ENCODE measurements at regions not wholly inside any gene's neighbourhood (a gene's known extent, or its start where the extent isn't known, plus 50 kb on each side); places are given as distances from the start of the nearest gene placed in this dataset.

DNA sequence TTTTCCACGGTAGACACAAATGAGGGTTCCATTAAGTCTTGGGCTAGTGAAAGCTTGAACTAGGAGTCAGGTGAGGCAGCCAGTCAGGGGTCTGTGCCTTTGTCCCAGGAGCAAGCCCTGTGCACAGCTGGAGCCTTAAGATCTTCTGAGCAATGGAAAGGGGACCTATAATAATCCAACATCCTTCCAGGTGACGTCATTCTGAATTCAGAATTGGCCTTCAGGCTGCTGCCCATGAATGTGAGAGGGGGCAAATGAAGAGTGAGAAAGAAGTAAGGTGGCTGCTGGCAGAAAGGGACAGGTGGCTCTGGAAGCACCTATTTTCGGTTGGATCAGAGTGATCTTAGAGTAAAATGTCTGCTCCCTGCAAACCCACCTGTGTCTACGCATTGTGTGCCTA, 488.1 kb upstream of the CDH5 start:
- no peaks in the 10 kb centered on the region for H3K9me3 ChIP-seq
- H3K27ac ChIP-seq (ENCODE audit: low read length): no peak overlapping the region
- peaks cover 2 to 3% of the 10 kb centered on the region in 2 donors for H3K27me3 Mint-ChIP-seq
- WGBS (ENCODE audit: insufficient coverage): no CpG with 5 or more reads among the region's 4 CpGs
- H3K4me1 Mint-ChIP-seq: no peaks in the 10 kb centered on the region
- ATAC-seq (replicated peaks in 1 of 4) (no peak), DNase-seq (no peak)
- ChIA-PET CTCF (no interaction called here), POLR2A (no interaction called here)
- H3K27ac Mint-ChIP-seq: no peak overlapping the region
- no peaks in the 10 kb centered on the region for H3K36me3 Mint-ChIP-seq
- H3K27me3 ChIP-seq (replicated peaks in 1 of 2; ENCODE audit: control insufficient read depth in 2 of 2, extremely low read depth in 1 of 2, insufficient read depth in 2 of 2, low read length in 1 of 2): no peaks in the 10 kb centered on the region
- no peaks in the 10 kb centered on the region for H3K4me1 ChIP-seq (ENCODE audit: control insufficient read depth in 1 of 2, extremely low read depth in 1 of 2, insufficient read depth in 2 of 2, low read length in 2 of 2)
- H3K9me3 Mint-ChIP-seq: peaks cover 0 to 6% (median 0%) of the 10 kb centered on the region in 3 donors
- H3K4me3 Mint-ChIP-seq: no peak overlapping the region
- H3K36me3 ChIP-seq (ENCODE audit: control insufficient read depth in 2 of 2, extremely low read depth in 1 of 2, insufficient read depth in 1 of 2, low read length in 1 of 2): no peaks in the 10 kb centered on the region
- no peak overlapping the region for H3K4me3 ChIP-seq (ENCODE audit: control insufficient read depth in 1 of 2, extremely low read depth in 1 of 2, low read length in 1 of 2)

GRCh38 chr16:65876624-65877023, 489.9 kb upstream of the CDH5 start:
- Histone ChIP-seq H3K4me3 (ENCODE audit: control insufficient read depth in 1 of 2, extremely low read depth in 1 of 2, low read length in 1 of 2) (no peak overlapping the region), H3K4me1 (ENCODE audit: control insufficient read depth in 1 of 2, extremely low read depth in 1 of 2, insufficient read depth in 2 of 2, low read length in 2 of 2) (no peaks in the 10 kb centered on the region), H3K9me3 (no peaks in the 10 kb centered on the region), H3K27me3 (replicated peaks in 1 of 2; ENCODE audit: control insufficient read depth in 2 of 2, extremely low read depth in 1 of 2, insufficient read depth in 2 of 2, low read length in 1 of 2) (no peaks in the 10 kb centered on the region), H3K36me3 (ENCODE audit: control insufficient read depth in 2 of 2, extremely low read depth in 1 of 2, insufficient read depth in 1 of 2, low read length in 1 of 2) (no peaks in the 10 kb centered on the region), H3K27ac (ENCODE audit: low read length) (no peak overlapping the region)
- ChIA-PET CTCF (no interaction called here), POLR2A (no interaction called here)
- no peaks in the 10 kb centered on the region for H3K4me1 Mint-ChIP-seq
- H3K27ac Mint-ChIP-seq: no peak overlapping the region
- 36% methylated on average over 1 of the region's 1 CpG for WGBS (ENCODE audit: insufficient coverage)
- ATAC-seq (replicated peaks in 1 of 4) (no peak), DNase-seq (no peak)
- H3K36me3 Mint-ChIP-seq: no peaks in the 10 kb centered on the region
- no peak overlapping the region for H3K4me3 Mint-ChIP-seq
- H3K9me3 Mint-ChIP-seq: peaks cover 0 to 4% (median 0%) of the 10 kb centered on the region in 3 donors
- H3K27me3 Mint-ChIP-seq: peaks cover 2 to 3% of the 10 kb centered on the region in 2 donors

DNA sequence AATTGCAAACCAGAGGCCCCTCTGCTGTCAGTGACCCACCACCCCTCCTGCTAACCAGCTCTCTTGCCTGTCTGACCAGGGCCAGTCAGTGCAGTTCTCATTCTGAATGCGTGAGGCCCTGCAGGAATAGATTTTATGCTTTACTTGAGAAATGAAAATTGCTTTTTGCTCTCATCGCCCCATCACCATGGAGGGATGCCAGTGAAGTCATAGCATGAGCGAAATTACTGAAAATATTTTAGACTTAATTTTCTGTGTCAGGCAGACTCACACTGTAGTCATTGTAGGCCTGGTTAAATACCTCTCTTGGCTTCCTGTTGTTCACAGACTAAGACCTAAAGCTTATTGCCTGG, 490.5 kb upstream of the CDH5 start:
- H3K27me3 Mint-ChIP-seq: peaks cover 2 to 3% of the 10 kb centered on the region in 2 donors
- POLR2A ChIA-PET: no interaction called here
- H3K4me3 Mint-ChIP-seq: no peak overlapping the region
- H3K4me1 ChIP-seq (ENCODE audit: control insufficient read depth in 1 of 2, extremely low read depth in 1 of 2, insufficient read depth in 2 of 2, low read length in 2 of 2): no peaks in the 10 kb centered on the region
- H3K4me3 ChIP-seq (ENCODE audit: control insufficient read depth in 1 of 2, extremely low read depth in 1 of 2, low read length in 1 of 2): no peak overlapping the region
- no peak overlapping the region for H3K27ac Mint-ChIP-seq
- no peaks in the 10 kb centered on the region for H3K9me3 Mint-ChIP-seq
- ATAC-seq (replicated peaks in 1 of 4): no peak
- no peaks in the 10 kb centered on the region for H3K9me3 ChIP-seq
- no peaks in the 10 kb centered on the region for H3K36me3 ChIP-seq (ENCODE audit: control insufficient read depth in 2 of 2, extremely low read depth in 1 of 2, insufficient read depth in 1 of 2, low read length in 1 of 2)
- no peaks in the 10 kb centered on the region for H3K27me3 ChIP-seq (replicated peaks in 1 of 2; ENCODE audit: control insufficient read depth in 2 of 2, extremely low read depth in 1 of 2, insufficient read depth in 2 of 2, low read length in 1 of 2)
- H3K27ac ChIP-seq (ENCODE audit: low read length): no peak overlapping the region
- CTCF ChIA-PET: no interaction called here
- DNase-seq: no peak
- no peaks in the 10 kb centered on the region for H3K36me3 Mint-ChIP-seq
- no peaks in the 10 kb centered on the region for H3K4me1 Mint-ChIP-seq
- WGBS (ENCODE audit: insufficient coverage): 77% methylated on average over 3 of the region's 3 CpGs

GRCh38 chr16:65875381-65876055, 491.0 kb upstream of the CDH5 start:
- POLR2A ChIA-PET: no interaction called here
- H3K27me3 Mint-ChIP-seq: peaks cover 2 to 3% of the 10 kb centered on the region in 2 donors
- Histone ChIP-seq H3K4me3 (ENCODE audit: control insufficient read depth in 1 of 2, extremely low read depth in 1 of 2, low read length in 1 of 2) (no peak overlapping the region), H3K9me3 (no peaks in the 10 kb centered on the region), H3K27me3 (replicated peaks in 1 of 2; ENCODE audit: control insufficient read depth in 2 of 2, extremely low read depth in 1 of 2, insufficient read depth in 2 of 2, low read length in 1 of 2) (no peaks in the 10 kb centered on the region), H3K36me3 (ENCODE audit: control insufficient read depth in 2 of 2, extremely low read depth in 1 of 2, insufficient read depth in 1 of 2, low read length in 1 of 2) (no peaks in the 10 kb centered on the region), H3K4me1 (ENCODE audit: control insufficient read depth in 1 of 2, extremely low read depth in 1 of 2, insufficient read depth in 2 of 2, low read length in 2 of 2) (no peaks in the 10 kb centered on the region), H3K27ac (ENCODE audit: low read length) (no peak overlapping the region)
- ATAC-seq (replicated peaks in 1 of 4): no peak
- no peak for DNase-seq
- WGBS (ENCODE audit: insufficient coverage): 91% methylated on average over 6 of the region's 6 CpGs
- H3K27ac Mint-ChIP-seq: no peak overlapping the region
- H3K4me1 Mint-ChIP-seq: no peaks in the 10 kb centered on the region
- CTCF ChIA-PET: no interaction called here
- no peak overlapping the region for H3K4me3 Mint-ChIP-seq
- H3K36me3 Mint-ChIP-seq: no peaks in the 10 kb centered on the region
- no peaks in the 10 kb centered on the region for H3K9me3 Mint-ChIP-seq

DNA sequence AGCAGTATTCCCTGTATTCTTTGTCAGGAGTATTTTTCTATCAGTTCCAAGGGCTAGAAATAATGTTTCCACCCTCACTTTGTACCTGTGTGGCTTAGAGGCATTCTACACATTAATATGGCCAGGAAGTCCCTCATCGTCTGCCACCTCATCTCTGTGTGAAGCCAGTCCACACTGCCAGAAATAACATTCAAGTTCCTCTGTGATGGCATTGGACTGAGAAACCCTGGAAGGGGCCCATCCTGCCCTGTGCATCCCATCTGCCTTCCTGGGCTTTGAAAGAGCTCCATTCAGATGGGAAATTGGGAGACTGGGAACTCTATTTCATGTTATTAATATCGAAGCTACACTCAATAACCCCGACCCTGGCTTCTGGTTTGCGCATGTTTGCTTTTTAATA, 497.2 kb upstream of the CDH5 start:
- H3K4me1 Mint-ChIP-seq: no peaks in the 10 kb centered on the region
- ATAC-seq (replicated peaks in 1 of 4) (no peak), DNase-seq (no peak)
- H3K36me3 Mint-ChIP-seq: no peaks in the 10 kb centered on the region
- H3K36me3 ChIP-seq (ENCODE audit: control insufficient read depth in 2 of 2, extremely low read depth in 1 of 2, insufficient read depth in 1 of 2, low read length in 1 of 2): no peaks in the 10 kb centered on the region
- H3K27ac ChIP-seq (ENCODE audit: low read length): no peak overlapping the region
- H3K27me3 Mint-ChIP-seq: peaks cover 0 to 3% of the 10 kb centered on the region in 2 donors
- 50% methylated on average over 1 of the region's 4 CpGs for WGBS (ENCODE audit: insufficient coverage)
- H3K4me1 ChIP-seq (ENCODE audit: control insufficient read depth in 1 of 2, extremely low read depth in 1 of 2, insufficient read depth in 2 of 2, low read length in 2 of 2): no peaks in the 10 kb centered on the region
- CTCF ChIA-PET: no interaction called here
- peaks cover 0 to 5% of the 10 kb centered on the region in 2 experiments for H3K27me3 ChIP-seq (replicated peaks in 1 of 2; ENCODE audit: control insufficient read depth in 2 of 2, extremely low read depth in 1 of 2, insufficient read depth in 2 of 2, low read length in 1 of 2)
- no peak overlapping the region for H3K4me3 ChIP-seq (ENCODE audit: control insufficient read depth in 1 of 2, extremely low read depth in 1 of 2, low read length in 1 of 2)
- POLR2A ChIA-PET: no interaction called here
- H3K27ac Mint-ChIP-seq: no peak overlapping the region
- no peaks in the 10 kb centered on the region for H3K9me3 ChIP-seq
- peaks cover 0 to 3% (median 2%) of the 10 kb centered on the region in 3 donors for H3K9me3 Mint-ChIP-seq
- H3K4me3 Mint-ChIP-seq: no peak overlapping the region

- Histone ChIP-seq H3K27ac (ENCODE audit: low read length) (no peak overlapping the region), H3K27me3 (replicated peaks in 1 of 2; ENCODE audit: control insufficient read depth in 2 of 2, extremely low read depth in 1 of 2, insufficient read depth in 2 of 2, low read length in 1 of 2) (peaks cover 0 to 5% of the 10 kb centered on the region in 2 experiments), H3K9me3 (no peaks in the 10 kb centered on the region), H3K36me3 (ENCODE audit: control insufficient read depth in 2 of 2, extremely low read depth in 1 of 2, insufficient read depth in 1 of 2, low read length in 1 of 2) (no peaks in the 10 kb centered on the region), H3K4me3 (ENCODE audit: control insufficient read depth in 1 of 2, extremely low read depth in 1 of 2, low read length in 1 of 2) (no peak overlapping the region), H3K4me1 (ENCODE audit: control insufficient read depth in 1 of 2, extremely low read depth in 1 of 2, insufficient read depth in 2 of 2, low read length in 2 of 2) (no peaks in the 10 kb centered on the region)
- 56% methylated on average over 3 of the region's 6 CpGs for WGBS (ENCODE audit: insufficient coverage)
- Mint-ChIP-seq H3K27me3 (peaks cover 0 to 3% of the 10 kb centered on the region in 2 donors), H3K9me3 (peaks cover 3 to 7% (median 6%) of the 10 kb centered on the region in 3 donors), H3K4me3 (no peak overlapping the region), H3K27ac (no peak overlapping the region), H3K4me1 (no peaks in the 10 kb centered on the region), H3K36me3 (no peaks in the 10 kb centered on the region)
- ChIA-PET CTCF (no interaction called here), POLR2A (no interaction called here)
- ATAC-seq (replicated peaks in 1 of 4) (no peak), DNase-seq (no peak)
These were observed 499.1 kb upstream of the CDH5 start for GRCh38 chr16:65867276-65867960.

Measured in T-cell (primary cell).